PFSK-1 (cell line): ENCODE measurements at regions not wholly inside any gene's neighbourhood (a gene's known extent, or its start where the extent isn't known, plus 50 kb on each side); places are given as distances from the start of the nearest gene placed in this dataset.

Experiments used
- FOXP2 ChIP-seq: optimal IDR thresholded peaks from 2 replicates; pipeline ENCODE3; 2011; ENCODE audit warnings: borderline replicate concordance, control low read depth, inconsistent platforms; ENCODE audit not compliant: insufficient read depth; ENCODE audit errors: extremely low read length, extremely low read depth
- POLR2AphosphoS5 ChIP-seq: IDR thresholded peaks from 2 replicates; pipeline ENCODE4 v1.6.1; 2012; ENCODE audit warnings: low read depth, mild to moderate bottlenecking, control low read depth, low read length, moderate library complexity
- SIN3A ChIP-seq: IDR thresholded peaks from 2 replicates; pipeline ENCODE4 v1.6.1; 2012; ENCODE audit warnings: mild to moderate bottlenecking, low read length, moderate library complexity, borderline replicate concordance; ENCODE audit not compliant: insufficient read depth
- TAF1 ChIP-seq: IDR thresholded peaks from 2 replicates; pipeline ENCODE4 v1.6.1; 2012; ENCODE audit warnings: low read length, control low read depth, borderline replicate concordance; ENCODE audit not compliant: insufficient read depth
- TF ChIP-seq, protein P1 (sequence below), 2 experiments: IDR thresholded peaks; 2 replicates each; pipeline versions ENCODE4 v1.6.1 to v1.8.0; 2011 to 2012; ENCODE audit warnings: low read depth in 2 of 2, low read length in 2 of 2, control low read depth in 1 of 2, inconsistent platforms in 1 of 2, mild to moderate bottlenecking in 1 of 2, moderate library complexity in 1 of 2; ENCODE audit not compliant: insufficient read depth in 1 of 2

DNA sequence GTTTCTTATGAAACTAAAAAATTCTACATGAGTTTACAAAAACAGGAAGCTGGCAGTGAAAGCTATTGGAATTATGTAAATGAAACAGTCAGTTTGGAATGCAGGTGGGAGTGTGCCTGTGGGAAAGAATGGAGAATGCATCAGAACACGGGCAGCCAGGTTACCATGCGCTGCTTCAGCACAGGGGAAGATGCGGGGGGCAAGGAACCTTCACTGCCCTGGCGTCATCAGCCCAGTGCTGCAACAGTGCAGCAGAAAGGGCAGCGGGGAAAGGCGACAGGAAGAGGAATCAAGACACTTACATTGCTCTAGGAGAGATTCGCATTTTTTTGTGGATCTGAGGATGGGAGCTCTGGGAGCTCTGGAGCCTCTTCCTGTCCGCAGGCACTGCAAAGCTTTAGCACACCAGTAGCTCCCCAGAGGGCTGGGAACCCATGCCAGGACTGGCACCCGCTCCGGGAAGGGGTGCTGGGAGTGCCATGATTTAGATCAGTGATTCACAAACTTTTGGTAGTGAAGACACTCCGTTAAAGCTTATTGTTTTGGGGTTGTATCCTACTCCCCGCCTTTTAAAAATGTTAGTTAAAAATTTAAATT, 64.1 kb upstream of the WDR26 start:
- TF ChIP-seq POLR2AphosphoS5 (no peak), FOXP2 (peak; percentile 46), SIN3A (no peak), TAF1 (no peak)
- TF ChIP-seq, protein P1, sequence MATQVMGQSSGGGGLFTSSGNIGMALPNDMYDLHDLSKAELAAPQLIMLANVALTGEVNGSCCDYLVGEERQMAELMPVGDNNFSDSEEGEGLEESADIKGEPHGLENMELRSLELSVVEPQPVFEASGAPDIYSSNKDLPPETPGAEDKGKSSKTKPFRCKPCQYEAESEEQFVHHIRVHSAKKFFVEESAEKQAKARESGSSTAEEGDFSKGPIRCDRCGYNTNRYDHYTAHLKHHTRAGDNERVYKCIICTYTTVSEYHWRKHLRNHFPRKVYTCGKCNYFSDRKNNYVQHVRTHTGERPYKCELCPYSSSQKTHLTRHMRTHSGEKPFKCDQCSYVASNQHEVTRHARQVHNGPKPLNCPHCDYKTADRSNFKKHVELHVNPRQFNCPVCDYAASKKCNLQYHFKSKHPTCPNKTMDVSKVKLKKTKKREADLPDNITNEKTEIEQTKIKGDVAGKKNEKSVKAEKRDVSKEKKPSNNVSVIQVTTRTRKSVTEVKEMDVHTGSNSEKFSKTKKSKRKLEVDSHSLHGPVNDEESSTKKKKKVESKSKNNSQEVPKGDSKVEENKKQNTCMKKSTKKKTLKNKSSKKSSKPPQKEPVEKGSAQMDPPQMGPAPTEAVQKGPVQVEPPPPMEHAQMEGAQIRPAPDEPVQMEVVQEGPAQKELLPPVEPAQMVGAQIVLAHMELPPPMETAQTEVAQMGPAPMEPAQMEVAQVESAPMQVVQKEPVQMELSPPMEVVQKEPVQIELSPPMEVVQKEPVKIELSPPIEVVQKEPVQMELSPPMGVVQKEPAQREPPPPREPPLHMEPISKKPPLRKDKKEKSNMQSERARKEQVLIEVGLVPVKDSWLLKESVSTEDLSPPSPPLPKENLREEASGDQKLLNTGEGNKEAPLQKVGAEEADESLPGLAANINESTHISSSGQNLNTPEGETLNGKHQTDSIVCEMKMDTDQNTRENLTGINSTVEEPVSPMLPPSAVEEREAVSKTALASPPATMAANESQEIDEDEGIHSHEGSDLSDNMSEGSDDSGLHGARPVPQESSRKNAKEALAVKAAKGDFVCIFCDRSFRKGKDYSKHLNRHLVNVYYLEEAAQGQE (IDR thresholded peaks at IDR 0.05; ENCODE audit: insufficient read depth in 1 of 2, low read depth in 2 of 2, low read length in 2 of 2) = peak in 1 of 2 experiments; percentile 47; a peak in 1 of 4 replicates
